Occipital lobe (tissue), 1 donor: ENCODE measurements at regions not wholly inside any gene's neighbourhood (a gene's known extent, or its start where the extent isn't known, plus 50 kb on each side); places are given as distances from the start of the nearest gene placed in this dataset.

Experiments
- DNase-seq: peaks from one replicate; lab custom pipeline; 2025; lab: John Stamatoyannopoulos, UW

DNA sequence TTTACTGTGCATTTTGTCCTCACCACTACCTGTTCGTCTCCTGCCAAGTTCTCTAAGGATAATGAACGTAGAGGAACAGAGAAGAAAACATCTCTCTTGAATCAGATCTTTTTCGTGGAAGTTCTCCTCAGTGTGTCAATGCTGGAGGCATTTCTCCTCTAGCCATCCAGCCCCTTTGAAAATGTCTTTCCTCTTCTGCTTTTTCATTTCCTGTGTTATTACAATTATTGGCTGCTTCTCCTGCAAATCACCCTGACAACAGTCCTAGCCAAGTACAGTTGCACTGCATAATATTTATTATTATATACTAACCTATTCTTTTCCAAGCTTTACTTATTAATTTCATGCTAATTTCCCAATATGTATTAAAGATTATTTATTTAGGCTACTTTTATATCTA lies 61.8 kb upstream of the TRPM3 start:
- DNase-seq = no peak

DNA sequence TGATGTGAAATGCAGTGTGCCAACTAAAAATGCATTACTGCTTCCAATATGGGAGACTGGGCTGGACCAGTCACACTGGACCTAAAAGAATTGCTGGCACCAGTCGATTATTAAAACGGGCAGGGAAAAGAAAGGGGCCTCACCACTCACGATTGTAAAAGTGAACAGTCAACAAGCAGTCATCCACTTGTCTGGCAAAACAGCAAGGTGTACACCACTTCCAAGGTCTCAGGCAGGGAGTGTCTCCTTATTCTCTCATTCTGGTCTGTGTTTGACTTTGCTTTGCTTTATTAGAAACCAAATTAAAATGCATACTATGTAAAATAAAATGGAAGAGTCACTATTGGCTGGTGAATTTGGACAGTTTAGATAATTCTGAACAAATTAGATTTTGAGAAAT lies 57.8 kb upstream of the TRPM3 start:
- DNase-seq = no peak

DNA sequence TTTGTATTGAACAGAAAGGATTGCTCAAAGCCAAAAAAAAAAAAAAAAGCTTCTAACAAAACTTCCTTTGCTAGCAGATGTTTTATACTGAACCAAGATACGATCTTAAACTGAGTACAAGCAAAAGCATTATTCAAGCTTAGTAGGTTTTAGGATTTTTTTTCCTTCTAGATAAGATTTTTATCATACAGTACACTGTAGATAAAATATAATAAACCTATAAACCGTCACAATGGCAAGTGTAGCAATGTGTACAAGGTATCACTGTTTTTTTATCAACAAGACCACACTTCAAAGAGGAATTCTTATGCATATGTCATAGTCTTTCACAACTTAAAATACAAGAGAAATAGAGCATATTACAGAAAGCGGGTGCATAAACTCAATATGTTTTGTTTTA lies 56.5 kb upstream of the TRPM3 start:
- no peak for DNase-seq

DNA sequence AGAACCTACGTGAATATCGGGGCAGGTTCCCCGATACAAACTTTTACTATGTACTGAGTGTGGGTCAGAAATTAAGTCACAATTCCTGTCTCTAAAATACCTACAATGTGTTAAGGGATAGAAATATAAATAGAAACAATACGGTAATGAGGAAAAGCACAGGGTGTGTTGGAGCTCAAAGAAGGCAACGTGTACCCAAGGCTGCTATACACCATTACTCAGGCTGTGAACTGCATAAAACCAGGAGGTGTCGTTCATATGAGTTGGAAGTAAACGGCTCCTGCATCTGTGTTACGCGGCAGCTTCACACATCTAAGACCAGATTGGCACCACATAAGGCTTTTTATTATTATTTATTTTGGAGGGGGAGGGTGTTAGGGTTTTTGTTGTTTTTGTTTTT lies 50.1 kb upstream of the TRPM3 start:
- DNase-seq = no peak
